ENCODE measurements at regions not wholly inside any gene's neighbourhood (a gene's known extent, or its start where the extent isn't known, plus 50 kb on each side); places are given as distances from the start of the nearest gene placed in this dataset.

- DNase-seq: no peak
Observed at GRCh38 chr12:13486794-13487193, 290.3 kb downstream of the EMP1 start.

- no peak for DNase-seq
Observed at GRCh38 chr12:13478650-13479181, 282.2 kb downstream of the EMP1 start.

- DNase-seq: no peak
Observed at GRCh38 chr12:13474381-13474780, 277.9 kb downstream of the EMP1 start.

GRCh38 chr12:13472690-13473089 lies 276.2 kb downstream of the EMP1 start:
- DNase-seq: no peak

GRCh38 chr12:13471471-13471870 lies 274.9 kb downstream of the EMP1 start:
- no peak for DNase-seq

GRCh38 chr12:13465635-13466034 lies 269.1 kb downstream of the EMP1 start:
- DNase-seq: no peak

- DNase-seq: no peak
Observed at GRCh38 chr12:13463189-13463588, 266.7 kb downstream of the EMP1 start.

- DNase-seq: no peak
Observed at GRCh38 chr12:13462450-13462849, 265.9 kb downstream of the EMP1 start.

- DNase-seq: no peak
Observed at GRCh38 chr12:13455778-13456144, 259.2 kb downstream of the EMP1 start.

- no peak for DNase-seq
Observed at GRCh38 chr12:13454991-13455777, 258.7 kb downstream of the EMP1 start.

GRCh38 chr12:13452955-13453570 lies 256.5 kb downstream of the EMP1 start:
- no peak for DNase-seq

- DNase-seq: no peak
Observed at GRCh38 chr12:13451776-13452175, 255.2 kb downstream of the EMP1 start.

GRCh38 chr12:13450231-13451080 lies 253.9 kb downstream of the EMP1 start:
- no peak for DNase-seq

GRCh38 chr12:13444076-13444475 lies 247.6 kb downstream of the EMP1 start:
- no peak for DNase-seq

- no peak for DNase-seq
Observed at GRCh38 chr12:13443498-13443897, 247.0 kb downstream of the EMP1 start.

GRCh38 chr12:13443028-13443427 lies 246.5 kb downstream of the EMP1 start:
- DNase-seq: no peak

- no peak for DNase-seq
Observed at GRCh38 chr12:13442457-13442856, 245.9 kb downstream of the EMP1 start.

- DNase-seq: no peak
Observed at GRCh38 chr12:13440844-13441243, 244.3 kb downstream of the EMP1 start.

- DNase-seq: no peak
Observed at GRCh38 chr12:13437541-13437940, 241.0 kb downstream of the EMP1 start.

- no peak for DNase-seq
Observed at GRCh38 chr12:13436696-13437391, 240.3 kb downstream of the EMP1 start.

- no peak for DNase-seq
Observed at GRCh38 chr12:13436182-13436581, 239.7 kb downstream of the EMP1 start.

- DNase-seq: no peak
Observed at GRCh38 chr12:13435235-13435933, 238.9 kb downstream of the EMP1 start.

All from SW 1271 (cell line).